ENCODE measurements at regions not wholly inside any gene's neighbourhood (a gene's known extent, or its start where the extent isn't known, plus 50 kb on each side); places are given as distances from the start of the nearest gene placed in this dataset.

GRCh38 chr19:28820289-28820688 lies 392.7 kb downstream of the UQCRFS1 start:
- TF ChIP-seq CTCF (IDR thresholded peaks at IDR 0.05): no peak

GRCh38 chr19:28815257-28815656 lies 397.7 kb downstream of the UQCRFS1 start:
- TF ChIP-seq CTCF (IDR thresholded peaks at IDR 0.05): no peak

- no peak for TF ChIP-seq CTCF (IDR thresholded peaks at IDR 0.05)
Observed at GRCh38 chr19:28794301-28794700, 418.6 kb downstream of the UQCRFS1 start.

GRCh38 chr19:28793391-28794168 lies 419.4 kb downstream of the UQCRFS1 start:
- TF ChIP-seq CTCF (IDR thresholded peaks at IDR 0.05): no peak

- TF ChIP-seq CTCF (IDR thresholded peaks at IDR 0.05): no peak
Observed at GRCh38 chr19:28785971-28786370, 427.0 kb downstream of the UQCRFS1 start.

GRCh38 chr19:28764066-28764465 lies 448.9 kb downstream of the UQCRFS1 start:
- no peak for TF ChIP-seq CTCF (IDR thresholded peaks at IDR 0.05)

- no peak for TF ChIP-seq CTCF (IDR thresholded peaks at IDR 0.05)
Observed at GRCh38 chr19:28746478-28746877, 466.5 kb downstream of the UQCRFS1 start.

GRCh38 chr19:28744943-28745342 lies 468.0 kb downstream of the UQCRFS1 start:
- TF ChIP-seq CTCF (IDR thresholded peaks at IDR 0.05): no peak

All from LNCAP (cell line).